IgD-negative memory B cell (primary cell): ENCODE measurements at regions not wholly inside any gene's neighbourhood (a gene's known extent, or its start where the extent isn't known, plus 50 kb on each side); places are given as distances from the start of the nearest gene placed in this dataset.
A peak's percentile ranks its signal among the peaks of the same experiment; 100 is the strongest.

Experiments used
- H3K27ac Mint-ChIP-seq, 3 donors: one replicate each; pipeline ENCODE4 v1.8.0; 2020 to 2022; ENCODE audit warnings: mild to moderate bottlenecking in 3 of 3, mixed read lengths in 3 of 3, moderate library complexity in 1 of 3
- H3K27me3 Mint-ChIP-seq: one replicate; pipeline ENCODE4 v1.8.0; 2021; ENCODE audit warnings: mixed read lengths
- H3K36me3 Mint-ChIP-seq: one replicate; pipeline ENCODE4 v1.8.0; 2020; ENCODE audit warnings: mild to moderate bottlenecking, mixed read lengths
- H3K4me1 Mint-ChIP-seq, 3 donors: one replicate each; pipeline ENCODE4 v1.8.0; 2020 to 2022; ENCODE audit warnings: mixed read lengths in 3 of 3, mild to moderate bottlenecking in 1 of 3
- H3K4me3 Mint-ChIP-seq, 4 donors: one replicate each; pipeline ENCODE4 v1.8.0; 2020 to 2022; ENCODE audit warnings: mild to moderate bottlenecking in 4 of 4, mixed read lengths in 4 of 4, moderate library complexity in 3 of 4
- H3K9me3 Mint-ChIP-seq, 3 donors: one replicate each; pipeline ENCODE4 v1.8.0; 2020 to 2021; ENCODE audit warnings: mixed read lengths in 3 of 3, mild to moderate bottlenecking in 1 of 3

DNA sequence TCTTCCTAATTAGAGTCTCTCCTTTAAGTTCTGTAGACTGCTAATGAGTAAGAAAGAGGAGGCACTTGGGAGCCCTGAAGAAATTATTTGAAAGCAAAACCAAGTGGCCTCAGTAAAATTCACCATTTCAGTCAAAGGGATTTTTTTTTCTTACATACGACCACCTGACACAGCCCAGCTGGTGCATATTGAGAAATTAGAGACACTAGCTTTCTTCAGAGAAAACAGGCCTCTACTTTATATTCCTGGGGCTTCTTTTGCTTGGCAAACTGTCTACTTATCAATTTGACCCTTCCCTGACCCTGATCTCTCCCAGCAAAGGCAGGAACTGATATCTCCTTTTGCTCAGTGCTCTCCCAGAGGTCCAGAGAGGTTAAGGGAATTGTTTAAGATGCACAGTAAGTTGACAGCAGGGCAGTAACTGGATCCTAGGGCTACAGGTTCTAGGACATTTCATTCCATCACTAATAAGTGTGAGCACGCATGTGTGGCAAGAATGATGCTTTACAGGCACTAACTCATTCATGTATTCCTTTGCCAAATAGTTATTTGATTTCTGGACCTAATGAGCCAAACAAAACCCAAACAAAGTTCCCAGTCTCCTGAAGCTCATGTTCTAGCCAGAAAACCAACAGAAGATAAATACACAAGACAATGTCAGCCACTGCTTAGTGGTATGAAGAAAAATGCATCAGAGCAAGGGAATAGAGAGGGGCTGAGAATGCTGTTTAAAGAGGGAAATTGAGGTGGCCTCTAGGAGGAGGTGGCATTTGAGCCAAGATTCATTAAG is 467.6 kb downstream of the SOX6 start:
- Mint-ChIP-seq H3K4me3 (no peak overlapping the region), H3K36me3 (no peaks in the 10 kb centered on the region), H3K27me3 (no peaks in the 10 kb centered on the region), H3K27ac (no peak overlapping the region), H3K4me1 (peaks cover 0 to 1% (median 0%) of the 10 kb centered on the region in 3 donors), H3K9me3 (no peaks in the 10 kb centered on the region)

DNA sequence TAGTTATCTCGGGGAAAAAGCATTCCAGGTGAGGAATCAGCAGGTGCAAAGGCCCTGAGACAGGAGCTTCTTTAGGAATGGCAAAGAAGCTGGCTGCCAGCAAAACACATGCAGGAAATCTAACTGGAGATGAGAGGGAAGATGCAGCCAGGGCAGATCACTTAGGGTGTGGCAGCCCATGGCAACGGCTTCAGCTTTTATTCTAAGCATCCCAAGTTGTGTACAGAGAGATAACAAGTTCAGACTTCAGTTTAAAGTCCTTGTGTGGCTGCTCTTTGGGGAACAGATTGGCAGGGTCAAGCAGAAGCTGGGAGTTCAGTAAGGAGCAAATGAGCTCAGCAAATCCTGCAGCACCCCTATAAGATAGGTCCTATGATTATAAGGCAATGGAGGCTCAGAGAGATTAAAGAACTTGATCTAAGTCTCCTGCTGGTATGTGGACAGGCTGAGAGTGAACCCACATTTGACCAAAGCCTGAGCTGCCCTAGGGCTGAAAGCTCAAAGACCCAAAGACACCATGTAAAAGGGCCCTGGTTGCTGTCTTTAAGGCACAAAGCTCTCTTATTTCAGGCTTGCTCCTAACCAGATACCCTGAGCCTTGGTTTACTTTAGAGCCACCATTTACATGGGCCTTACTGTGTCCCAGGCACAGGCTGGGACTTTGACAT is 466.8 kb downstream of the SOX6 start:
- peaks cover 0 to 1% (median 0%) of the 10 kb centered on the region in 3 donors for H3K4me1 Mint-ChIP-seq
- H3K27ac Mint-ChIP-seq: no peak overlapping the region
- H3K9me3 Mint-ChIP-seq: no peaks in the 10 kb centered on the region

DNA sequence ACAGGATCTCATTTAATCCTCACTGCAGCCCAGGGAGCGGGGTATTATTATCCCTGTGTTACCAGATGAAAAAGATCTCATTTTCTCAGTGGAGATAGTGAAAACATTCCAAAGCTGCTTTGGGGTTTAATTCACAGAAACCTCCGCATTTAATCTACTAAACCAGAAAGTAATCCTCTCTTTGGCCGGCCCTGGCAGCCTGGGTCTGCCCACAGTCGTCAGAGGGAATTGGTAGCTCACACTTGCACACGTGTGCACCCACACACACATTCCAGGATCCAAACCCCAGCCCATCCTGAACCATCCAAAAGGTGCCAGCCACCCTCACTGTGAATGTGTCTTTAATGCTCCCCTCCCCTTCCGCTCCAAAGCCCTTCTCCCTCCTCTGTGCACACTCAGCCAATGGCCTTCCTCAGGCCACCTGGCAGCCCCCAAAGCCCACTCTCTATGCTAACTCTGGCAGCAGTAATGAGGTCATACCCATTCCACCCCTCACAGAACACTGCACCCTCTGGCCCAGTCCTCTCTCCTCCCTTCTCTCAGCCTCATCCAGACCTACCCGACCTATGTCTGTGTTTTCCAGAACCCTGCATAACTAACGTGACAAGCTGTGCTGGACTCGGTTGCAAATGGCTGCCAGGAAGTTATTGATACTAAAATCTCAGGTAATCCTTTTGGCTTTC is 466.2 kb downstream of the SOX6 start:
- H3K4me3 Mint-ChIP-seq: no peak overlapping the region

More for the DNA sequence above, 466.8 kb downstream of the SOX6 start:
- H3K4me3 Mint-ChIP-seq: no peak overlapping the region
- no peaks in the 10 kb centered on the region for H3K36me3 Mint-ChIP-seq
- H3K27me3 Mint-ChIP-seq: no peaks in the 10 kb centered on the region

DNA sequence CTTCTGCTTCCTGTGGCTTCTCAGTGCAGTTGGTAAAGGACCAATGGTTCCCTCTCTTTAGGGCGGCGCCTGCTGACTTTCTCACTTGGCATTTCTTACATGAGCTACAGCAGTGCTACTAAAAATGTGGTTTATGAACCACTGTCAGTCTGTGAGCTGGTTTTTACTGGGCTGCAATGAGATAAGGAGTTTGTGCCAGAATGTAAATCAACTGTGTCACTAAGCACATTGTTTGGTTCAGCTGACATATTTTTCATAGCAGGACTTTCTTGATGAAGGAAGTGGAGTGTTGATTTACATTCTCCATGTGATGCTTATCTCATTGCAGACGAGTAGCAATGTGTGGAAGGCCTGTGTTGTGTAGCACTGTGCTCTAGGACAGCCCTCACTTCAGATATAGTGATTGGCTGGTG is 463.3 kb downstream of the SOX6 start:
- no peak overlapping the region for H3K27ac Mint-ChIP-seq
- no peaks in the 10 kb centered on the region for H3K27me3 Mint-ChIP-seq
- H3K36me3 Mint-ChIP-seq: peaks cover 2% of the 10 kb centered on the region
- no peak overlapping the region for H3K4me3 Mint-ChIP-seq
- H3K4me1 Mint-ChIP-seq: peaks cover 0 to 1% (median 0%) of the 10 kb centered on the region in 3 donors
- no peaks in the 10 kb centered on the region for H3K9me3 Mint-ChIP-seq

More for the DNA sequence above, 466.2 kb downstream of the SOX6 start:
- Mint-ChIP-seq H3K27me3 (no peaks in the 10 kb centered on the region), H3K4me1 (peaks cover 0 to 1% (median 0%) of the 10 kb centered on the region in 3 donors), H3K27ac (peak overlapping the region in 1 of 3 donors; percentile 83), H3K36me3 (peaks cover 2% of the 10 kb centered on the region), H3K9me3 (no peaks in the 10 kb centered on the region)

DNA sequence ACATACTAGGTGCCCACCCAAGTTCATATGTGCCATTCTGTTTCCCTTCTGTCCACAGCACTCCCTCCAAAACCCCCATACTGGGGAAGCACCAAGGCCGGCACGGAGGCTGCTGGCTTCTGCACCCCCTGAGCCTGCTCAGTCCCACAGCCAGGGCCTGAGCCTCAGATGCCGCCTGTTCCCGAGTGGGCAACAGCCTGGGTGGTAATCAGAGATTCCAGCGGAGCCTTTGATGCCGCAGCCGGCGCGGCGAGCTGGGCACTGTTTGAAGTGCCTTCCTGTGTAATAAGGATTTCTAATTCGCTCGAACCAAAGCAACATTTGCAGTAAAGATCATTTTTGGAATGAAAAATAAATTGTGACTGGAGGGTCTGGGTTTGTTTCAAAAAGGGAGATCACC is 460.3 kb downstream of the SOX6 start:
- H3K36me3 Mint-ChIP-seq: peaks cover 2% of the 10 kb centered on the region
- H3K4me1 Mint-ChIP-seq: peaks cover 0 to 1% (median 0%) of the 10 kb centered on the region in 3 donors
- no peaks in the 10 kb centered on the region for H3K9me3 Mint-ChIP-seq
- no peak overlapping the region for H3K27ac Mint-ChIP-seq
- no peaks in the 10 kb centered on the region for H3K27me3 Mint-ChIP-seq
- no peak overlapping the region for H3K4me3 Mint-ChIP-seq

DNA sequence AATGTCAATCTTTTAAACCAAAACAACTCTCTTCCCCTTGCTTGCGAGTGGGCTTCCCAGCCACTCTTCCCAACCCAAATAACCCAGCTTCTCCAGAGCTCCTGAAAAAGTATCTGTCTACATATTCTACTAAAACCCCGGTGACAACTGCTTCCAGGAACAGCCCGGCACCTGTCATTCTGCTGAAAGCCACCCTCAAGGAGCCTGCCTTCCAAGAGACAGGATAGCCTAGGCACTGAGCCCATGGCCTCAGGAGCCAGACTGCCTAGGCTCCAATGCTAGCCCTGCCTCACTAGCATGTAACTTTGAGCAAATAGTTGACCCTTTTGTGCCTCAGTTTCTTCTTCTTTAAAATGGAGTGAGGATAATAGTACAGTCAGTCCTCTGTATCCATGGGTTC is 459.8 kb downstream of the SOX6 start:
- Mint-ChIP-seq H3K4me3 (no peak overlapping the region), H3K9me3 (no peaks in the 10 kb centered on the region), H3K27ac (no peak overlapping the region), H3K4me1 (peaks cover 0 to 1% (median 0%) of the 10 kb centered on the region in 3 donors), H3K36me3 (peaks cover 2% of the 10 kb centered on the region), H3K27me3 (no peaks in the 10 kb centered on the region)

DNA sequence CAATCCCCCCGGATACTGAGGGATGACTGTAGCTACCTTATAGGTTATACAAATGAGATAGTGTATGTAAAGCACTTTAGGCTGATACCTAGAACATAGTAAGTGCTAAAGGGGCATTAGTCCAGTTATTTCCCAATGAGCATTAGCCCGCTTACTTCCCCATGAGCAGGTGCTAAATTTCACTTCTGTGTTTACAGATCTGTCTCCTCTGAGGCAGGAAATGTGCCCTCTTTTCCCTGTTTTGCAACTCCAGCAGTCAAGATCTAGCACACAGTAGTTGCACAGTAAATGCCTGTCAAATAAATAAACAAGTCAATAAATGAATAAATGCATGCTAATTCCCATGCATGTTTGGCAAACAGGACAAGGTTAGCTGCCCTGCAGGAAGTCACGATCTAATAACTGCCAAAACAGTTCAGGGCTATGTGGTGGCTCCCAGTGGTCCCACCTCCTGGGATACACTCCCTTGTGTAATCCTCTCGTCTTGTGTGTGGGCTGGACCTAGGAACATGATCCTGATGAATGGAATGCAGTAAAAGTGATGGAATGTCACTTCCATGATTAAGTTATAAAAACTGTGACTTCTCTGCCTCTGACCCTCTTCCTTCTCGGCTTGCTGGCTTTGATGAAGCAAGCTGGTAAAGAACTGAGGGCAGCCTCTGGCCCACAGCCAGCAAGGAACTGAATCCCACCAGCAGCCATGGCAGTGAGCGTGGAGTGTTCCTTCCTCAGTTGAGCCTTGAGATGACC is 459.0 kb downstream of the SOX6 start:
- Mint-ChIP-seq H3K27ac (no peak overlapping the region), H3K36me3 (peaks cover 2% of the 10 kb centered on the region), H3K4me1 (peaks cover 0 to 1% (median 0%) of the 10 kb centered on the region in 3 donors), H3K9me3 (no peaks in the 10 kb centered on the region), H3K4me3 (no peak overlapping the region), H3K27me3 (no peaks in the 10 kb centered on the region)

DNA sequence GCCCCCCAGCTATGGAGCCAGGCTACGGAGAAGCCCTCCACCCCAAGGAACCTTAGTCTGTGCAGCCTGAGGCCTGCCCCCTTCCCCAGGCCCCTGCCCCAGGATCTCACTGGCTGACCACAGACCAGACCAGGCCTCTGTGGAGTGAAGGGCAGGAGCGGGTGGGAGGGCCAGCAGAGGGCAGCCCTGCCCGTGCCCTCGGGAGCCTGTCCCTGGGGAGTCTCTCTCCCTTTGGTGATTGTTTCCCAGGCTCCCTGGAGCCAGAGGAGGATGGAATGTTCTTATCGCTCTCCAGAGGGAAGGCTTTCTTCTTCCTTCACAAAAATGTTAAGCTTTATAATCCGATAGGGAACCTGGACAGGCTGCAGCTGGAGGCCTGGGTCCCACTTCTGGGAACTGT is 455.3 kb downstream of the SOX6 start:
- H3K4me1 Mint-ChIP-seq: no peaks in the 10 kb centered on the region
- H3K9me3 Mint-ChIP-seq: no peaks in the 10 kb centered on the region
- peaks cover 1% of the 10 kb centered on the region for H3K36me3 Mint-ChIP-seq
- no peak overlapping the region for H3K27ac Mint-ChIP-seq
- H3K4me3 Mint-ChIP-seq: no peak overlapping the region
- H3K27me3 Mint-ChIP-seq: no peaks in the 10 kb centered on the region

DNA sequence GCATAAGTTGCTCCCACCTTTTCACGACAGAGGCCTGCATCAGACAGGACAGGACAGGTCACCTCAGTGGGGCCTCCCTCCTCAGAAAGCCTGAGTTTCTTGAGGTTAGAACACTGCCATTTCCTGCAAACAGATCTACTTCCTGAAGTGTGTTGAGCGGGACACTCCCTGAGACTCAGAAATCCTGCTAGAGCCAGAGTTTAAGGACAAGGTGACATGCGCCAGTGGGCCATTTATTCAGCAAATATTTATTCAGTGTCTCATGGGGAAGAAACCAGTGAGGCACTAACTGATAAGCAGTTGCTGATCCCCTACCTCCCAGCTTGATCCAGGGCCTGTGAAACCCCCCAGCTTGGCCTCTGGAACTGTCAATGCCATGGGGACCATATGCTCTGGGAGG is 454.6 kb downstream of the SOX6 start:
- peaks cover 1% of the 10 kb centered on the region for H3K36me3 Mint-ChIP-seq
- H3K9me3 Mint-ChIP-seq: no peaks in the 10 kb centered on the region
- no peak overlapping the region for H3K4me3 Mint-ChIP-seq
- no peaks in the 10 kb centered on the region for H3K27me3 Mint-ChIP-seq
- no peak overlapping the region for H3K27ac Mint-ChIP-seq
- no peaks in the 10 kb centered on the region for H3K4me1 Mint-ChIP-seq

DNA sequence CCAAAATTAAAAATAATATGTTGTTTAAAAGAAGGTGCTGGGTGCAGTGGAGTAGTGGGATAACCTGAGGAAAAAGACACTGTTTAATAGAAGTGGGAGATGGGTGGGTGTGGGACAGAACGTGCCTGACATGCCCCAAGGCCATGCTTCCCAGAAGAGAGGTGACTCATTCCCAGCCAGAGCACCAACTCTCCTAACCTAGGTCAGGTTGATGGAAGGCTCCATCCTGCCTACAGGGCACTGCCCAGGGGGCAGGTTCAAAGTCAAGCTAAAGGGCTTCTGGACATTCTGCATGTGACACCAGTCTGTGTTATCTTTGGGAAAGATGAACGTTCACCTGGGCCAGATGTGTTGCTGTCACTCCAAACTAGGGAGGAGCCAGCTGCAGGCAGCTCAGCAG is 453.1 kb downstream of the SOX6 start:
- no peaks in the 10 kb centered on the region for H3K27me3 Mint-ChIP-seq
- H3K4me1 Mint-ChIP-seq: no peaks in the 10 kb centered on the region
- H3K9me3 Mint-ChIP-seq: no peaks in the 10 kb centered on the region
- no peak overlapping the region for H3K27ac Mint-ChIP-seq
- no peak overlapping the region for H3K4me3 Mint-ChIP-seq
- H3K36me3 Mint-ChIP-seq: peaks cover 1% of the 10 kb centered on the region

DNA sequence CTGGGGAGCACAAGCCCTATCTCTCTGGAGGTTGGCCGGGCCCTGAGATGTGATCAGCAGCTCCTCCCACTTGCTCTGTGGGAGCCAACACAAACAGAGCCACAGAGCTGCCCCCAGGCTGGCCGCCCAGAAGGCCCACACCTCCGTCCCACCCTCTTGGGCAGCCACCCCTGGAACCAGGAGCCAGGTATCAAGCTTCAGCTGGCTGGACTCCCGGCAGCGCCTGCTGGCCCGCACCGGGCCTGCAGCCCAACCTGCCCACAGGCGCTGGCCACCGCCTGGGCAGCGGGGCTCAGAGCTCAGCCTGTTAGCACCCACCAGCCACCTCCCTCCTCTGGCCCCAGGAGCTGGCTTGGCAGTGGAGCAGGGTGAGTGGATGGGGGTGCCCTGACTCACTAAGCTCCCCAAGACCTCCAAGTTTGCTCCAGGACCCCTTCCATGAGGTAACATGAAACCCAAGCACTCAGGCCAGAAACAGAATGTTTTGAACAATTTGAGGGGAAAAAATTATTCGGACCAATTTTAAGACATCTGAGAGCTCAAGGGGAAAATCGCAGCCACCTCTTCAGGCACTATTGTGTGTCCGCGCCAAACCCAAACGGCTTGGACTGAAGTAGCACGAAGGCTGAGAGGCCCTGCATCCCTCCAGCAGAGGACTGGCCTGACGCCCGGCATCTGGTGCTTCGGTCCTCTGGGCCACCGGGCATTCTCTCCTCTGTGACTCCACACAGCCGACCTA is 450.8 kb downstream of the SOX6 start:
- H3K36me3 Mint-ChIP-seq: peaks cover 1% of the 10 kb centered on the region
- no peaks in the 10 kb centered on the region for H3K4me1 Mint-ChIP-seq
- no peaks in the 10 kb centered on the region for H3K27me3 Mint-ChIP-seq
- H3K4me3 Mint-ChIP-seq: no peak overlapping the region
- H3K27ac Mint-ChIP-seq: no peak overlapping the region
- H3K9me3 Mint-ChIP-seq: no peaks in the 10 kb centered on the region

DNA sequence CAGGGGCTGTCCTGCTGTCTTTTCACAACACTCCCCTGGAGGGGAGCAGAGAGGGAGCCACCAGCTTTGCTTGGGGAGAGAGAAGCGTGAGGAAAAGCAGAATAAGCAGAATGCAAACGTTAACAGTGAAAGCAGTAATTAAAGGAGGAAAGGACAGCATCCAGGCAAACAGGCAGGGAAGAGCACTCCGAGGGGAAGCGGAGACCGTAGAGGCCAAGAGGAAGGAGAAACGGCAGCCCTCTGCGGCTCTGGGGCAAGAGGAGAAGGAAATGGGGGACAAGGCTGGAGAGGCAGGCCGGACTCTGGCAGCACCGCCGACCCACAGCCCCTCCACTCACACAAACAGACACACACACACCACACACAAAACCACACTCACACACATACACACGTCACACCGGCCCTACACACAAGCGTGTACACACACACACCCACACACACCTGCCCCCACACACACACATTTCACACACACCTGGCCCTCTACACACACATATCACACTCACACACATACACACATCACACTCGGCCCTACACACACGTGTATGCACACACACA is 449.8 kb downstream of the SOX6 start:
- Mint-ChIP-seq H3K36me3 (peaks cover 1% of the 10 kb centered on the region), H3K4me1 (no peaks in the 10 kb centered on the region), H3K27ac (no peak overlapping the region), H3K4me3 (peak overlapping the region in 1 of 4 donors; percentile 34), H3K27me3 (no peaks in the 10 kb centered on the region), H3K9me3 (no peaks in the 10 kb centered on the region)

DNA sequence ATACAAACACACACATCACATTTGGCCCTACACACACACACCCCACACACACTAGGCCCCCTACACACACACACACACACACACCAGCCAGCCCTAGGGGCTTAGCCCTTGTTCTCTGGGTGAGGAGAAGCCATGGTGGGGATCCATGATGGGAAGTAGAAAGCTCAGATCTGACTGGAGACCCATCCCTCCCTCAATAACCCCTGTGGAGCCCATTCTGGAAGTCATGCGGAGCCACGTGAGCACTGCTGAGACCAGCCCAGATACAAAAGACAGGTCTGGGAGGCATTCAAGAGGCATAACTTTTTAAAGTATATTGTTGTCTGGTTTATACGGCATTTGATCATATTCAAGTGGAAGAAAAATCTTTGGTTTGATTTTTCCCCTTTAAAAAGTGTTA is 448.5 kb downstream of the SOX6 start:
- Mint-ChIP-seq H3K4me3 (no peak overlapping the region), H3K9me3 (no peaks in the 10 kb centered on the region), H3K27ac (no peak overlapping the region), H3K4me1 (no peaks in the 10 kb centered on the region), H3K36me3 (peaks cover 1% of the 10 kb centered on the region), H3K27me3 (no peaks in the 10 kb centered on the region)

DNA sequence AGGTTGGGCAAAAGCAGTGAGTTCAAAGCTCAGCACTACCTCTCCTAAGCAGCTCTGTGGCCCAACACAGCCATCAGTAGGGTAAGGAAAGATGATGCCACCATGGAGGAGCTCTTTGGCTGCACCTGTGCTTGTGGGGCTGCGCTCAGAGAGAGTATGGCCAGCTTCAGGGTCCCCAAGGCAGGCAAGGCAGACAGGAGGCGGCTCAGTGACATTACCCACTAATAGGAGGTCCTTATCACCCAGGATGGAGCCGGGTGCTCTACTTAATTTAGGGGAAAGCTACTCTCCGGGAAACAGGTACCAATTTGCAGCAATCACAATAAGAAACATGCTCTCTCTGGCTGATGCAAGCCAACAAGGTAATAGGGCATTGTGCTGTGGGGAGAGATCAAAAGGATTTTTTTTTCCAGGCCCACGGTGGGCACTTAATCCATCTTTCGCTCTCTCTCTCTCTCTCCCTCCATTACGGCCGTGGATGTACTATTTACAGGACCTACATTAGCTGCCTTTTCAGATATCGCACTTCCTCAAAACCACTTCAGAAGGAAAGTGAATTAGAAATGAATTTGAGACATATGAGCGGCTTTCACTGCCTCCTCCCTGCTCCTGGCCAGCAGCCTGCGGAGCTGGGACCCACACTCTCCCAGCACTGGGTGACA is 446.3 kb downstream of the SOX6 start:
- H3K27me3 Mint-ChIP-seq: no peaks in the 10 kb centered on the region

More for the DNA sequence above, 446.3 kb downstream of the SOX6 start:
- no peaks in the 10 kb centered on the region for H3K4me1 Mint-ChIP-seq
- no peak overlapping the region for H3K27ac Mint-ChIP-seq
- H3K4me3 Mint-ChIP-seq: no peak overlapping the region
- no peaks in the 10 kb centered on the region for H3K36me3 Mint-ChIP-seq
- peaks cover 0 to 4% (median 1%) of the 10 kb centered on the region in 3 donors for H3K9me3 Mint-ChIP-seq
